SK-N-SH (cell line): ENCODE measurements at regions not wholly inside any gene's neighbourhood (a gene's known extent, or its start where the extent isn't known, plus 50 kb on each side); places are given as distances from the start of the nearest gene placed in this dataset.

ENCODE experiments used
- CTCF ChIA-PET: fragments of 300-600, 350-600 bp; formaldehyde crosslinking; extraction: SDS; loops from one replicate; lab custom pipeline; 2021; lab: Yijun Ruan, JAX
- POLR2A ChIA-PET: fragments of 350-600 bp; sonication (Branson Sonifier 250); formaldehyde crosslinking; extraction: SDS; loops from one replicate; lab custom pipeline; 2020; ENCODE audit warnings: antibody characterized with exemption, inconsistent platforms; lab: Yijun Ruan, JAX
- DNase-seq: peaks from one replicate; pipeline ENCODE4 v3.0.0; 2012
- H2AFZ ChIP-seq: fragments of 200-600 bp; sonication (generic); 2 replicates; pipeline ENCODE4 v1.8.1; 2016; ENCODE audit warnings: antibody characterized with exemption, mild to moderate bottlenecking, low read depth
- H3F3A ChIP-seq: fragments of 200-600 bp; sonication (generic); replicated peaks from 2 replicates; pipeline ENCODE3; 2016; ENCODE audit warnings: antibody characterized with exemption, mild to moderate bottlenecking; ENCODE audit not compliant: insufficient read depth
- H3K27ac ChIP-seq, 2 experiments: fragments of 200-500 bp in 1 of 2; fragments of 200-600 bp in 1 of 2; sonication (Bioruptor generic) in 1 of 2; sonication (generic), shearing (Covaris generic) in 1 of 2; 2 replicates each; pipeline versions ENCODE4 v1.5.1 to v1.6.1; 2014 to 2016; ENCODE audit warnings: low read depth in 2 of 2, inconsistent platforms in 1 of 2, low read length in 1 of 2, mild to moderate bottlenecking in 1 of 2, mixed read lengths in 1 of 2
- H3K27me3 ChIP-seq: fragments of 200-600 bp; sonication (generic), shearing (Covaris generic); 2 replicates; pipeline ENCODE4 v1.6.1; 2016; ENCODE audit warnings: mixed run types; ENCODE audit not compliant: insufficient read depth
- H3K36me3 ChIP-seq, 2 experiments: fragments of 200-500 bp in 1 of 2; fragments of 200-600 bp in 1 of 2; sonication (Bioruptor generic) in 1 of 2; sonication (generic) in 1 of 2; replicated peaks in 1 of 2; 2 replicates each; pipeline versions ENCODE3 to v1.5.1; 2014 to 2016; ENCODE audit warnings: low read length in 1 of 2, mild to moderate bottlenecking in 1 of 2; ENCODE audit not compliant: insufficient read depth in 2 of 2, control insufficient read depth in 1 of 2
- H3K4me1 ChIP-seq, 2 experiments: fragments of 200-500 bp in 1 of 2; fragments of 200-600 bp in 1 of 2; sonication (Bioruptor generic) in 1 of 2; sonication (generic), shearing (Covaris generic) in 1 of 2; 2 replicates each; pipeline versions ENCODE4 v1.5.1 to v1.6.1; 2014 to 2016; ENCODE audit warnings: low read depth in 1 of 2, low read length in 1 of 2, mixed run types in 1 of 2; ENCODE audit not compliant: insufficient read depth in 2 of 2, control insufficient read depth in 1 of 2
- H3K4me2 ChIP-seq: fragments of 200-600 bp; sonication (generic), shearing (Covaris generic); 2 replicates; pipeline ENCODE4 v1.6.1; 2017; ENCODE audit warnings: mixed run types
- H3K4me3 ChIP-seq, 2 experiments: fragments of 200-500 bp in 1 of 2; fragments of 200-600 bp in 1 of 2; sonication (Bioruptor generic) in 1 of 2; sonication (generic), shearing (Covaris generic) in 1 of 2; 2 replicates each; pipeline versions ENCODE4 v1.5.1 to v1.8.1; 2014 to 2016; ENCODE audit warnings: low read depth in 2 of 2, inconsistent platforms in 1 of 2, low read length in 1 of 2, mild to moderate bottlenecking in 1 of 2, mixed read lengths in 1 of 2, moderate library complexity in 1 of 2
- H3K79me2 ChIP-seq: fragments of 200-600 bp; sonication (generic); 2 replicates; pipeline ENCODE4 v1.8.1; 2017; ENCODE audit warnings: mild to moderate bottlenecking; ENCODE audit not compliant: insufficient read depth
- H3K9ac ChIP-seq: fragments of 200-600 bp; sonication (generic); 2 replicates; pipeline ENCODE4 v1.6.1; 2017; ENCODE audit warnings: mixed run types
- H3K9me2 ChIP-seq: fragments of 200-600 bp; sonication (generic); 2 replicates; pipeline ENCODE4 v1.6.1; 2017; ENCODE audit warnings: mixed run types
- H3K9me3 ChIP-seq: fragments of 200-600 bp; sonication (generic); 2 replicates; pipeline ENCODE4 v1.6.1; 2017; ENCODE audit warnings: mixed run types, mild to moderate bottlenecking, moderate library complexity
- H4K20me1 ChIP-seq: fragments of 200-600 bp; sonication (generic); 2 replicates; pipeline ENCODE4 v1.6.1; 2017; ENCODE audit warnings: mild to moderate bottlenecking, mixed run types; ENCODE audit not compliant: insufficient read depth
- CHD2 ChIP-seq: fragments of 150-350 bp; IDR thresholded peaks from 2 replicates; pipeline ENCODE4 v1.6.1; 2018; ENCODE audit warnings: low read length; ENCODE audit not compliant: partially characterized antibody
- EP300 ChIP-seq, 2 experiments: IDR thresholded peaks; 2 replicates each; pipeline versions ENCODE4 v1.4.0 to v1.6.1; 2012; ENCODE audit warnings: borderline replicate concordance in 1 of 2, low read depth in 1 of 2, low read length in 1 of 2
- EZH2phosphoT487 ChIP-seq: fragments of 200-600 bp; sonication (generic); IDR thresholded peaks from 2 replicates; pipeline ENCODE4 v1.6.1; 2017; ENCODE audit warnings: low read depth, mixed run types, mild to moderate bottlenecking, antibody characterized with exemption, moderate library complexity, borderline replicate concordance
- GABPA ChIP-seq: IDR thresholded peaks from 2 replicates; pipeline ENCODE4 v1.4.0; 2012; ENCODE audit warnings: low read depth, mild to moderate bottlenecking
- GATA2 ChIP-seq: sonication (generic); formaldehyde crosslinking; IDR thresholded peaks from 2 replicates; pipeline ENCODE4 v1.5.0; 2020; ENCODE audit warnings: mild to moderate bottlenecking, missing genetic modification reagents
- JUND ChIP-seq: IDR thresholded peaks from 2 replicates; pipeline ENCODE4 v1.4.0; 2012
- MEF2A ChIP-seq: IDR thresholded peaks from 2 replicates; pipeline ENCODE4 v1.4.0; 2012; ENCODE audit warnings: low read depth, borderline replicate concordance
- NFIC ChIP-seq: IDR thresholded peaks from 2 replicates; pipeline ENCODE4 v1.4.0; 2012; ENCODE audit warnings: borderline replicate concordance
- NRF1 ChIP-seq: IDR thresholded peaks from 2 replicates; pipeline ENCODE4 v1.6.1; 2012; ENCODE audit warnings: low read depth, mild to moderate bottlenecking, low read length
- PBX3 ChIP-seq: IDR thresholded peaks from 2 replicates; pipeline ENCODE4; 2012
- RFX5 ChIP-seq: IDR thresholded peaks from 2 replicates; pipeline ENCODE4 v1.6.1; 2012; ENCODE audit warnings: mild to moderate bottlenecking, improper control_type of control experiment, low read length
- SMC3 ChIP-seq: IDR thresholded peaks from 2 replicates; pipeline ENCODE4 v1.6.1; 2012; ENCODE audit warnings: low read depth, low read length, improper control_type of control experiment
- USF1 ChIP-seq: IDR thresholded peaks from 2 replicates; pipeline ENCODE4 v1.4.0; 2012; ENCODE audit warnings: low read depth, borderline replicate concordance
- USF2 ChIP-seq: fragments of 150-350 bp; IDR thresholded peaks from 2 replicates; pipeline ENCODE4 v1.6.1; 2017; ENCODE audit warnings: antibody characterized with exemption, low read length, low read depth, borderline replicate concordance
- YY1 ChIP-seq: IDR thresholded peaks from 2 replicates; pipeline ENCODE4 v1.4.0; 2012; ENCODE audit warnings: low read depth, mild to moderate bottlenecking
- WGBS: methylation state at CpG from one replicate; pipeline ENCODE4 v1.1.6; 2017; ENCODE audit warnings: low lambda C conversion rate; 5-methylcytosine and 5-hydroxymethylcytosine counted together
- TF ChIP-seq, protein P1 (sequence below): IDR thresholded peaks from 2 replicates; pipeline ENCODE4 v1.4.0; 2012; ENCODE audit warnings: low read depth
- TF ChIP-seq, protein P2 (sequence below): IDR thresholded peaks from 2 replicates; pipeline ENCODE4 v1.4.0; 2012; ENCODE audit warnings: low read depth, borderline replicate concordance
- TF ChIP-seq, protein P3 (sequence below): fragments of 200-600 bp; sonication (generic); IDR thresholded peaks from 2 replicates; pipeline ENCODE4 v1.6.1; 2017; ENCODE audit warnings: antibody characterized with exemption, mild to moderate bottlenecking, moderate library complexity

GRCh38 chr2:219713110-219713509 lies 85.7 kb downstream of the SLC4A3 start:
- Histone ChIP-seq H3K4me2 (no peak overlapping the region), H3K4me3 (no peak overlapping the region), H3K9me2 (no peaks in the 10 kb centered on the region), H4K20me1 (no peaks in the 10 kb centered on the region), H3K27me3 (peaks cover 14% of the 10 kb centered on the region), H3K9ac (no peak overlapping the region), H3K4me1 (no peaks in the 10 kb centered on the region), H3K79me2 (no peaks in the 10 kb centered on the region), H3K9me3 (no peaks in the 10 kb centered on the region), H3K36me3 (no peaks in the 10 kb centered on the region), H2AFZ (peak overlapping the region; percentile 44; the same call in 1 of the 2 replicates), H3K27ac (no peak overlapping the region), H3F3A (no peaks in the 10 kb centered on the region)
- peak; percentile 31 for DNase-seq
- CTCF ChIA-PET = no interaction called here
- WGBS = 0% methylated on average over 1 of the region's 1 CpG
- TF ChIP-seq, protein P1, sequence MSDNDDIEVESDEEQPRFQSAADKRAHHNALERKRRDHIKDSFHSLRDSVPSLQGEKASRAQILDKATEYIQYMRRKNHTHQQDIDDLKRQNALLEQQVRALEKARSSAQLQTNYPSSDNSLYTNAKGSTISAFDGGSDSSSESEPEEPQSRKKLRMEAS = 0 out of 2 replicates have a peak, but pooled peaks have one; percentile 35
- TF ChIP-seq, protein P2, sequence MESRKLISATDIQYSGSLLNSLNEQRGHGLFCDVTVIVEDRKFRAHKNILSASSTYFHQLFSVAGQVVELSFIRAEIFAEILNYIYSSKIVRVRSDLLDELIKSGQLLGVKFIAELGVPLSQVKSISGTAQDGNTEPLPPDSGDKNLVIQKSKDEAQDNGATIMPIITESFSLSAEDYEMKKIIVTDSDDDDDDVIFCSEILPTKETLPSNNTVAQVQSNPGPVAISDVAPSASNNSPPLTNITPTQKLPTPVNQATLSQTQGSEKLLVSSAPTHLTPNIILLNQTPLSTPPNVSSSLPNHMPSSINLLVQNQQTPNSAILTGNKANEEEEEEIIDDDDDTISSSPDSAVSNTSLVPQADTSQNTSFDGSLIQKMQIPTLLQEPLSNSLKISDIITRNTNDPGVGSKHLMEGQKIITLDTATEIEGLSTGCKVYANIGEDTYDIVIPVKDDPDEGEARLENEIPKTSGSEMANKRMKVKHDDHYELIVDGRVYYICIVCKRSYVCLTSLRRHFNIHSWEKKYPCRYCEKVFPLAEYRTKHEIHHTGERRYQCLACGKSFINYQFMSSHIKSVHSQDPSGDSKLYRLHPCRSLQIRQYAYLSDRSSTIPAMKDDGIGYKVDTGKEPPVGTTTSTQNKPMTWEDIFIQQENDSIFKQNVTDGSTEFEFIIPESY = no peak
- no peak for TF ChIP-seq EP300 (IDR thresholded peaks at IDR 0.05; ENCODE audit: borderline replicate concordance in 1 of 2, low read depth in 1 of 2, low read length in 1 of 2)
- no peak for TF ChIP-seq PBX3
- TF ChIP-seq NFIC = no peak
- TF ChIP-seq EZH2phosphoT487 = no peak
- TF ChIP-seq USF2 = no peak
- TF ChIP-seq GATA2 (CRISPR knock-in tag) = no peak
- no peak for TF ChIP-seq GABPA
- TF ChIP-seq USF1 = peak; percentile 94
- no peak for TF ChIP-seq MEF2A
- TF ChIP-seq SMC3 = no peak
- TF ChIP-seq YY1 = peak; percentile 82
- no peak for TF ChIP-seq JUND
- TF ChIP-seq CHD2 = no peak
- no peak for TF ChIP-seq RFX5
- TF ChIP-seq NRF1 = no peak
- TF ChIP-seq, protein P3, sequence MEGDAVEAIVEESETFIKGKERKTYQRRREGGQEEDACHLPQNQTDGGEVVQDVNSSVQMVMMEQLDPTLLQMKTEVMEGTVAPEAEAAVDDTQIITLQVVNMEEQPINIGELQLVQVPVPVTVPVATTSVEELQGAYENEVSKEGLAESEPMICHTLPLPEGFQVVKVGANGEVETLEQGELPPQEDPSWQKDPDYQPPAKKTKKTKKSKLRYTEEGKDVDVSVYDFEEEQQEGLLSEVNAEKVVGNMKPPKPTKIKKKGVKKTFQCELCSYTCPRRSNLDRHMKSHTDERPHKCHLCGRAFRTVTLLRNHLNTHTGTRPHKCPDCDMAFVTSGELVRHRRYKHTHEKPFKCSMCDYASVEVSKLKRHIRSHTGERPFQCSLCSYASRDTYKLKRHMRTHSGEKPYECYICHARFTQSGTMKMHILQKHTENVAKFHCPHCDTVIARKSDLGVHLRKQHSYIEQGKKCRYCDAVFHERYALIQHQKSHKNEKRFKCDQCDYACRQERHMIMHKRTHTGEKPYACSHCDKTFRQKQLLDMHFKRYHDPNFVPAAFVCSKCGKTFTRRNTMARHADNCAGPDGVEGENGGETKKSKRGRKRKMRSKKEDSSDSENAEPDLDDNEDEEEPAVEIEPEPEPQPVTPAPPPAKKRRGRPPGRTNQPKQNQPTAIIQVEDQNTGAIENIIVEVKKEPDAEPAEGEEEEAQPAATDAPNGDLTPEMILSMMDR = no peak
- POLR2A ChIA-PET = no interaction called here
